ENCODE measurements at regions not wholly inside any gene's neighbourhood (a gene's known extent, or its start where the extent isn't known, plus 50 kb on each side); places are given as distances from the start of the nearest gene placed in this dataset.

GRCh38 chr1:232310541-232310940, 319.4 kb downstream of the SIPA1L2 start:
- no peak for DNase-seq (ENCODE audit: low spot score)

DNA sequence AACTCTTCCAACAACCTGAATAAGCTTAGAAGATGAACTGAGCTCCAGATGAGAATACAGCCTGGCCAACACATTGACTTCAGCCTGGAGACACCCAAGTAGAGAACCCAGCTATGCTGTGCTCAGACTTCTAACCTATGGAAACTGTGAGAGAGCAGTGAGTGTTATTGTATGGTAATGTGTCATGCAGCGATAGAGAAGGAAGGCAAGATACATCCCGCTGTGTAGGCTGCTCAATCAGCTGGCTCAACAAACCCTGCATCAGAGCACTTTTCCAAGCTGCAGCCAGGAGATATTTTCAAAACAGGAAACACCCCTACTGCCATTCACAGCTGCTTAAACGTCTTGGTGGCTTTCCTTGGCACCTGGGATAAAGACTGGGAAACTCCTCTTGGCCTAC, 321.3 kb downstream of the SIPA1L2 start:
- DNase-seq (ENCODE audit: low spot score), result no peak

DNA sequence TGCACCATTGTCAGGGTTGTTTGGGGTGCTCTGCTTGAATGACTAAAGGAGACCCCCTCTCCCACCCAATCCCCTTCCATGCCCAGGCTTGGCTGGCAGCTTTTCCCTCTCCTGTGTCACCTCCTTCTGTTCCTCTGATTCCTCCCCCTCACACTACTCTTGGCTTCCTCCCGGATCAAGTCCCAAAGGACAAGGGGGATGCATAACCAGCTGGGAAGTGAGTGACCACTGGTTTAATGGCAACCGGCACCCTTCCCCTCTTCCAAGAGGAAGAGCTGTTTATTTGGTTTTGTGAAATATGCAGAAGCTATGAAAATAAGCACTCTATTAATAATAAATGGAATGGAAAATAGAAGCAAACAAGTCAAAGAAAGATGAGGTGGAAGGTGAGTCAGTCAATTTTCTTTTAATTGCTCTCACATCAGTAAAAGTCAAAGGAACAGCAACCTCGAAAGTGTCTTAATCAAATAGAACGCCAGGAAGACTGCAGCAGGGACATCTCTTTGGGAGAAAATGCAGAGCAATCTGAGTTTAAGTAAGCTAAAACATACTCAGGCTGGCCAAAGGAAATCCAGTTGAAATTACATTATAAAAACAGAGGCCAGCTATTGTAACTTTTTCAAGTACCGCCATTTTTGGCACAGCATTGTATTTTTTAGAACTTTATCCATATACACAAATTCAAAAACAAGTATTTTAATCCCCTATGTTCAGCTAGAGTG, 322.5 kb downstream of the SIPA1L2 start:
- no peak for DNase-seq (ENCODE audit: low spot score)

DNA sequence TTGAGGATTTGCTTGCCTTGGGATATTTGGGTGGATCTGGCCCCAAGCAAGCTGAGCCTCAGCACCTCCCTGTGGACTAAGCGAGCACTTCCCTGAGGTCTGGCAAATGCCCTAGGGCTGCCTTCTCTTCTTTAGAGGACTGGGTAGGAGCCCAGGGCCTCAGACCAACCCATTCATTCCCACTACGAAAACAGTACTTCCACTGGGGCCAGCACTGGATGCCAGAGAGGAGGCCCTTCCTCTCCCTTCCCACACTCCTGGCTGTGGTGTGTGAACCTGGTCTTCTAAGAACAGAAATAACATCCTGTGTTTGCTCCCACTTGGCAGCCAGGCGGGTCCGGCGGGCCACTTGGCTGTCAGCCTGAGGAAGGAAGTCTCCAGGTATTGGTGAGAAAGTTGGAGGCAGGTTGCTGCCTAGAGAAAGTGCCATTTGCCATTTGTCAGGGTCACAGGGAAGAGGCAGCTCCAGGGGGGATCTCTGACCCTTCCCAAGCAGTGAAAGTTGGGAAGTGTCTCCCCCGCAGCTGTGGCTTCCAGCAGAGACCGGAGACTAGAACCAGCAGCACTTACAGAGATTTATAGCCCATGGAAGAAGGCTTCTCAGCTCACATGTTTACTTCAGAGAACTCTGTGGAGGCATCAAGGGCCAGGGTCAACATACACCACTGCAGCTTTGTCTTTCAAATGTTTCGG, 323.5 kb downstream of the SIPA1L2 start:
- DNase-seq (ENCODE audit: low spot score), result no peak

GRCh38 chr1:232305050-232305449, 324.9 kb downstream of the SIPA1L2 start:
- DNase-seq (ENCODE audit: low spot score), result no peak

- no peak for DNase-seq (ENCODE audit: low spot score)
Observed at GRCh38 chr1:232303222-232303620, 326.7 kb downstream of the SIPA1L2 start.

GRCh38 chr1:232302376-232303221, 327.3 kb downstream of the SIPA1L2 start:
- no peak for DNase-seq (ENCODE audit: low spot score)

DNA sequence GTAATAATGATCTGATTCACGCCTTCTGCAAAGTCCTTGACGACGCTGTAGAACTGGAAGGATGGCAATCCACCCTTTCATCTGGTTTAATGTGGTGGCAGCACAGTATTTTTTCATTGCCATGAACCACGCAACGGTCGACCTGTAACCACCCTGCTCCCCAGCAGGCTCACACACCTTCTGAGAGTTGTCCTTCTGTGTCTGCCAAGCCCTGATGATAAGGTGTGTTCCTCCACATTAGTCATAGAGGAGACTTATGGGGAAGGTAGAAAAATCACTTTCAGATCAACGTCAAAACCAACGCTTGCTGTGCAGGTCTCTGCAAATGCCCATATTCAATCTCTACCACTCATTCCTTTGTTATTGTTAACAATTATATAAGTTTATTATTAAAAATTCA, 328.7 kb downstream of the SIPA1L2 start:
- no peak for DNase-seq (ENCODE audit: low spot score)

GRCh38 chr1:232300466-232300865, 329.5 kb downstream of the SIPA1L2 start:
- no peak for DNase-seq (ENCODE audit: low spot score)

- no peak for DNase-seq (ENCODE audit: low spot score)
Observed at GRCh38 chr1:232296461-232296860, 333.5 kb downstream of the SIPA1L2 start.

- no peak for DNase-seq (ENCODE audit: low spot score)
Observed at GRCh38 chr1:232293361-232293760, 336.6 kb downstream of the SIPA1L2 start.

- DNase-seq (ENCODE audit: low spot score), result no peak
Observed at GRCh38 chr1:232292818-232293217, 337.1 kb downstream of the SIPA1L2 start.

DNA sequence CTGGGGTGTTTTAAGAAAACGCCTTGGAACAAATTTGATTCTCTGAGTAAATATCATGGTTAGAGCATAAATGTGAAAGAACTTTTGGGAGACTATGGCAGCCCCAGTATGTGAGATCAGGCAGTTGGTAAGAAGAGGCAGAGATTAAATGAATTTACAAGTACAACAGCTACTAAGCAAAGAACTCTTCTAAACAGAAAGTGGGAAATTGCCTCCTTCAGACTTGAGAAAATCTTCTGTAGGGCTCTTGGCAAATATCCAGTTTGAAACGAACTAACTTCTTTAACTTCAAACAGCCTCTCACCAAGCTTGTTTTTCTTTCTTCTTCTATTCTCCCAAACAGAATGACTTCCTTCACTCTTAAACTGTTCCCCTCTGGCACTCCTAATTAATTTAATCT, 337.7 kb downstream of the SIPA1L2 start:
- no peak for DNase-seq (ENCODE audit: low spot score)

- no peak for DNase-seq (ENCODE audit: low spot score)
Observed at GRCh38 chr1:232291681-232292080, 338.3 kb downstream of the SIPA1L2 start.

- DNase-seq (ENCODE audit: low spot score), result no peak
Observed at GRCh38 chr1:232291261-232291660, 338.7 kb downstream of the SIPA1L2 start.

DNA sequence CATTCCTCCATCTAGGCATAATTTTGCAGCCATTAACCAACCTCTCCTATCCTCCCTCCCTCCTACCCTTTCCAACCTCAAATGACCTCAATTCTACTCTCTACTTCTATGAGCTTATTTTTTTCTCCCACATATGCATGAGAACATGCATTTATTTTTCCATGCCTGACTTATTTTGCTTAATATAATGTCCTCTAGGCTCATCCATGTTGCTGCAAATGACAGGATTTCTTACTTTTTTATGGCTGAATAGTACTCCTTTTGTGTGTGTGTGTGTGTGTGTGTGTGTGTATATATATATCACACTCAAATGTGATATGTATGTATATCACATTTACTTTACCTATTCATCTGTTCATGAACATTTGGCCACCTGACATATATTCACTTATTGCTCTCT, 339.4 kb downstream of the SIPA1L2 start:
- DNase-seq (ENCODE audit: low spot score), result no peak

- DNase-seq (ENCODE audit: low spot score), result no peak
Observed at GRCh38 chr1:232287676-232288569, 342.0 kb downstream of the SIPA1L2 start.

DNA sequence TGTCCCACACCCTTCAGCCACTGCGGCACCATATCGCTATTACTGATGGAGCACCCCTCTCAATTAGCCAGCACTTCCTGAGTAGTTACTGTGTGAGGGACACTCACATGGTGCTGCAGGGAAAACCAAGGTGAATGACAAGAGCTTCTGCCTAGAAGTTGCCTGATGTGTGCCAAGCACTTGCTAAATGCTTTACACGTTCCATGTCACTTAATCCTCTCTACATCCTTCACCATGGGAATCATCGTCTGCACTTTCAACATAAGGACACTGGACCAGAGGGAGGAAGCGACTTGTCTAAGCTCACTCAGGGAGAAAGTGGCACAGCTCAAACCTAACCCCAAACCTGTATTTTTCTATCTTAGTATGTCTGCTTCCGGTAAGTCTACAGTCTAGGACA, 344.8 kb downstream of the SIPA1L2 start:
- no peak for DNase-seq (ENCODE audit: low spot score)

GRCh38 chr1:232283864-232284263, 346.1 kb downstream of the SIPA1L2 start:
- DNase-seq (ENCODE audit: low spot score), result no peak

DNA sequence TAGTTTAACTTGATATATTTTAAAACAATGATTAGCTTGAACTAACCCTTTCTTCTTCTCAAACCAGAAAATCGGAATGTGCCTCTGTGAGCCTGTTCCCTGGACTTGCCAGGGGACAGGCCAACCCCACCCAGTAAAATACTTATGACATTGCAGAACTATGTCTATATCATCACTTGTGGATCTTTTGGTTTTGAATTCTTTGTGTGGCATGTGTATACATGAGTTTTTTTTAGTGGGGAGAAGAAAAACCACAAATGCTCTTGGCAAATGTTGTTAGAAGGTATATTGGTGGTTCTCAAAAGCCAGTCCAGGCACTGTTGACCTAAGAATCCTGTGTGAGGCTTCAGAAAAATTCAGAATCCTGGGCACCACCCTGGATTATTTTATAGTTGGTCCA, 347.4 kb downstream of the SIPA1L2 start:
- no peak for DNase-seq (ENCODE audit: low spot score)

GRCh38 chr1:232280910-232281309, 349.0 kb downstream of the SIPA1L2 start:
- no peak for DNase-seq (ENCODE audit: low spot score)

DNA sequence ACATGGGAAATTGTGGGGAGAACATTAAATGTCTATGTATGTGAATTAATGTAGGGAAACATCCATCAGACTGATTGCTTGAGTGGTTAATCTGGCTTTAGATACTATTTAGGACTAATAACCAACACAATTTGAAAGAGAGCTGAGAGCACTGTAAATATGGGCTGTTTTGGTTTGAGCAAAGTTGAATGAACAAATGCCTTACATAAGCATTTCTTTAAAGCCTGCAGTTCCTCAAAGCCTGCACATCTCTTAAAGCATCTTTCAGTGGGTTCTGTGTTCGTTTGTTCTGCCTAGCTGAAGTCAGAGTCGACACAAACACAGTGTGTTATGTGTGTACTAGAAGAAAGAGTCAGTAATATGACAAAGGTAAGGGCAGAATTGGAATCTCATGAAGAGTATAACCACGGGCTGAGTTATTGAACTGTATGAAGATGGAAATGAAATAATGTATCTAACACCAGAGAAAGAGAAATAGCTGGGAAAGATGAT, 350.0 kb downstream of the SIPA1L2 start:
- no peak for DNase-seq (ENCODE audit: low spot score)

Measured in pons (tissue), 1 donor.